Uterus (tissue), 2 donors: ENCODE measurements at regions not wholly inside any gene's neighbourhood (a gene's known extent, or its start where the extent isn't known, plus 50 kb on each side); places are given as distances from the start of the nearest gene placed in this dataset.

ENCODE experiments used
- POLR2A ChIP-seq, 2 donors: fragments of 450-650 bp; IDR thresholded peaks; one replicate each; pipeline ENCODE4 v1.6.1; 2016; ENCODE audit warnings: antibody characterized with exemption in 2 of 2, mild to moderate bottlenecking in 1 of 2, moderate library complexity in 1 of 2
- TF ChIP-seq, protein P1 (sequence below), 4 experiments: fragments of 200-600 bp in 2 of 4; fragments of 450-650 bp in 2 of 4; sonication (generic) in 2 of 4; IDR thresholded peaks; one replicate each; pipeline ENCODE4 v1.5.1; 2016 to 2019; ENCODE audit warnings: antibody characterized with exemption in 4 of 4, mild to moderate bottlenecking in 2 of 4, moderate library complexity in 1 of 4

DNA sequence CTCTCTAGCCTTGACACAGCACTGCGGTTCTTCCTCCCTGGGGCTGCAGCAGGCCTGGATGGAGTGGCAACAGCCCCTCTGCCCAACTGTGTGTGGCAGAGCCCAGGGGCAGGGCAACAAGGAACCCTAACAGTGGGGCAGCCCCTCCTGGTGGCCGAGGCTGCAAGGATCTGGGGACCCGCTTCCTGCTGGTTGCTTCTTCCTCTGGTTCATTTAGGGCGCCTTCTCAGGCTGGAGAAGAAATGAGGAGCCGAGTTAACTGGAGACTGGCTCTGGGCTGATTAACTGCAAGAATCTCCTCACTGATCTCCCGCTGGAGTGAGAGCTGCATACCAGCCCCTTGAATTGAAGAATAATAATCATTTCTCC, 80.1 kb upstream of the EMX2 start:
- TF ChIP-seq, protein P1, sequence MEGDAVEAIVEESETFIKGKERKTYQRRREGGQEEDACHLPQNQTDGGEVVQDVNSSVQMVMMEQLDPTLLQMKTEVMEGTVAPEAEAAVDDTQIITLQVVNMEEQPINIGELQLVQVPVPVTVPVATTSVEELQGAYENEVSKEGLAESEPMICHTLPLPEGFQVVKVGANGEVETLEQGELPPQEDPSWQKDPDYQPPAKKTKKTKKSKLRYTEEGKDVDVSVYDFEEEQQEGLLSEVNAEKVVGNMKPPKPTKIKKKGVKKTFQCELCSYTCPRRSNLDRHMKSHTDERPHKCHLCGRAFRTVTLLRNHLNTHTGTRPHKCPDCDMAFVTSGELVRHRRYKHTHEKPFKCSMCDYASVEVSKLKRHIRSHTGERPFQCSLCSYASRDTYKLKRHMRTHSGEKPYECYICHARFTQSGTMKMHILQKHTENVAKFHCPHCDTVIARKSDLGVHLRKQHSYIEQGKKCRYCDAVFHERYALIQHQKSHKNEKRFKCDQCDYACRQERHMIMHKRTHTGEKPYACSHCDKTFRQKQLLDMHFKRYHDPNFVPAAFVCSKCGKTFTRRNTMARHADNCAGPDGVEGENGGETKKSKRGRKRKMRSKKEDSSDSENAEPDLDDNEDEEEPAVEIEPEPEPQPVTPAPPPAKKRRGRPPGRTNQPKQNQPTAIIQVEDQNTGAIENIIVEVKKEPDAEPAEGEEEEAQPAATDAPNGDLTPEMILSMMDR (IDR thresholded peaks at IDR 0.05), result peak; percentile 7 to 30 (median 20)
- no peak for TF ChIP-seq POLR2A (IDR thresholded peaks at IDR 0.05)
